Fibroblast of pulmonary artery (primary cell): ENCODE measurements at regions not wholly inside any gene's neighbourhood (a gene's known extent, or its start where the extent isn't known, plus 50 kb on each side); places are given as distances from the start of the nearest gene placed in this dataset.
"Not testable (repeated sequence)": the region's sequence is repeated elsewhere in the genome, so short reads cannot be mapped to it uniquely, and the experiment has no call there.

Experiments
- DNase-seq: peaks from one replicate; pipeline ENCODE4 v3.0.0-alpha.2; 2010; ENCODE audit warnings: low read depth
- H3K4me3 ChIP-seq: replicated peaks from 2 replicates; pipeline ENCODE4 v1.5.1; 2011; ENCODE audit warnings: low read depth, mild to moderate bottlenecking, control low read depth, low read length, moderate library complexity
- TF ChIP-seq, protein P1 (sequence below): IDR thresholded peaks from 2 replicates; pipeline ENCODE4 v1.5.1; 2011; ENCODE audit warnings: mild to moderate bottlenecking, control low read depth, low read length, inconsistent platforms; ENCODE audit errors: missing control alignments

DNA sequence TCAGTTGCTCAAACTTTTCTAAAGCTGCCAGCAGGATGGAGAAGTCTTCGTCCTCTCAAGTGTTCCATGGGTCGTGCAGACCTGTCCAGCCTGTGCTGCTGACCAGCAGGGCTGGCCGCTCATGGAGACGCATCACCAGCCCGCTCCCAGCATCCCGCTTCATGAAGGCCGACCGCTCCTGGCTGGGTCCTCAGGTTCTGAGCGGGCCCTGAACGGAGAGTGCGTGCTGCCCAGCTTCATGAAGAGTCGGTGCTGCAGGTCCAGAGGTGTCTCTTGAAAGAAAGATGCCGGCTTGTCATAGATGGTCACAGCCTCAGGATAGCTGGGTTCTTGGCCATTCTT, 75.8 kb upstream of the KCNAB1 start:
- H3K4me3 ChIP-seq, result no peak overlapping the region
- no peak for DNase-seq
- TF ChIP-seq, protein P1, sequence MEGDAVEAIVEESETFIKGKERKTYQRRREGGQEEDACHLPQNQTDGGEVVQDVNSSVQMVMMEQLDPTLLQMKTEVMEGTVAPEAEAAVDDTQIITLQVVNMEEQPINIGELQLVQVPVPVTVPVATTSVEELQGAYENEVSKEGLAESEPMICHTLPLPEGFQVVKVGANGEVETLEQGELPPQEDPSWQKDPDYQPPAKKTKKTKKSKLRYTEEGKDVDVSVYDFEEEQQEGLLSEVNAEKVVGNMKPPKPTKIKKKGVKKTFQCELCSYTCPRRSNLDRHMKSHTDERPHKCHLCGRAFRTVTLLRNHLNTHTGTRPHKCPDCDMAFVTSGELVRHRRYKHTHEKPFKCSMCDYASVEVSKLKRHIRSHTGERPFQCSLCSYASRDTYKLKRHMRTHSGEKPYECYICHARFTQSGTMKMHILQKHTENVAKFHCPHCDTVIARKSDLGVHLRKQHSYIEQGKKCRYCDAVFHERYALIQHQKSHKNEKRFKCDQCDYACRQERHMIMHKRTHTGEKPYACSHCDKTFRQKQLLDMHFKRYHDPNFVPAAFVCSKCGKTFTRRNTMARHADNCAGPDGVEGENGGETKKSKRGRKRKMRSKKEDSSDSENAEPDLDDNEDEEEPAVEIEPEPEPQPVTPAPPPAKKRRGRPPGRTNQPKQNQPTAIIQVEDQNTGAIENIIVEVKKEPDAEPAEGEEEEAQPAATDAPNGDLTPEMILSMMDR, result no peak

DNA sequence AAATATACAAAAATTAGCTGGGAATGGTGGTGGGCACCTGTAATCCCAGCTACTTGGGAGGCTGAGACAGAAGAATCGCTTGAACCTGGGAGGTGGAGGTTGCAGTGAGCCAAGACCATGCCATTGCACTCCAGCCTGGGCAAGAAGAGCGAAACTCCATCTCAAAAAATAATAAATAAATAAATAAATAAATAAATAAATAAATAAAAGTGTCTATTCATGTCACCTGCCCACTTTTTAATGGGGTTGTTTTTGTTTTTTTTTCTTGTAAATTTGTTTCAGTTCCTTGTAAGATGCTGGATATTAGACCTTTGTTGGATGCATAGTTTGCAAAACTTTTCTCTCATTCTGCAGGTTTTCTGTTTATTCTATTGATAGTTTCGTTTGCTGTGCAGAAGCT, 71.9 kb upstream of the KCNAB1 start:
- not testable (repeated sequence) for H3K4me3 ChIP-seq, DNase-seq

DNA sequence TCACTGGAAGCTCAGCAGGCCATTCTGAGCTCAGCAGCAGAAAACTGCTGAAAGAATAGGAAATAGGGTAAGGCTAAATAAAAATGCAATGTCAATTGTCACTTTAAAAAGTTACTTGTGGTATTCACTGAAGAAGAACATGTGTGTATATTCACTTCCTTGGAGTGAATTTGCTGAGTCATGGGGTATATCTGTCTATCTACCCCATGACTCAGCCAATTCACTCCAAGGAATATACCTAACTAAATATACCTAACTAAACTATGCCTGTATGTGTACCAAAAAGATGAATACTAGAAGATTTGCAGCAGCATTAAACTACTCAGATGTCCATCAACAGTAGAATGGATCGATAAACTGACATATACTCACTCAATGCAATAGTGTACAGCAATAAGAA, 69.5 kb upstream of the KCNAB1 start:
- no peak overlapping the region for H3K4me3 ChIP-seq
- TF ChIP-seq, protein P1, result no peak
- DNase-seq, result peak; percentile 28

DNA sequence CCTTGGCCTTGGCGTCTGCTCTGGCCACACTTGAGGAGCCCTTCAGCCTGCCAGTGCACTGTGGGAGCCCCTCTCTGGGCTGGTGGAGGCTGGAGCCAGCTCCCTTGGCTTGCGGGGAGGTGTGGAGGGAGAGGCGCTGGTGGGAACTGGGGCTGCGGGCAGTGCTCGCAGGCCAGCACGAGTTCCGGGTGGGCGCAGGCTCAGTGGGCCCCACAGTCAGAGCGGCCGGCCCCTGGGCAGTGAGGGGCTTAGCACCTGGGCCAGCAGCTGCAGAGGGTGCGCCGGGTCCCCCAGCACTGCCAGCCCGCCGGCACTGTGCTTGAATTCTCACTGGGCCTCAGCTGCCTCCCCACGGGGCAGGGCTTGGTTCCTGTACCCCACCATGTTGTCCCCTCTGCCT, 68.7 kb upstream of the KCNAB1 start:
- TF ChIP-seq, protein P1, result no peak
- no peak overlapping the region for H3K4me3 ChIP-seq
- no peak for DNase-seq

DNA sequence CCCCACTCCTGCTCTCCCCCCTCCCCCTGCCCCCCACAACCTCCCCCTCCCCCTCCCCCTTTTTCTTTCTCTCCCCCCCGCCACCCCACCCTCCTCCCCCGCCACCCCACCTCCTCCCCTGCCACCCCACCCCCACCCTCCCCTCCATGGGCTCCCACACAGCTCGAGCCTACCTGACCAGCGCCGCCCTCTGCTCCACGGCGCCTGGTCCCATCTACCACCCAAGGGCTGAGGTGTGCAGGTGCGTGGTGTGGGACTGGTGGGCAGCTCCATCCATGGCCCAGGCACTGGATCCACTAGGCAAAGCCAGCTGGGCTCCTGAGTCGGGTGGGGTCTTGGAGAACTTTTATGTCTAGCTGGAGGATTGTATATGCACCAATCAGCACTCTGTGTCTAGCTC, 68.3 kb upstream of the KCNAB1 start:
- TF ChIP-seq, protein P1, result no peak
- H3K4me3 ChIP-seq, result no peak overlapping the region
- DNase-seq, result no peak

DNA sequence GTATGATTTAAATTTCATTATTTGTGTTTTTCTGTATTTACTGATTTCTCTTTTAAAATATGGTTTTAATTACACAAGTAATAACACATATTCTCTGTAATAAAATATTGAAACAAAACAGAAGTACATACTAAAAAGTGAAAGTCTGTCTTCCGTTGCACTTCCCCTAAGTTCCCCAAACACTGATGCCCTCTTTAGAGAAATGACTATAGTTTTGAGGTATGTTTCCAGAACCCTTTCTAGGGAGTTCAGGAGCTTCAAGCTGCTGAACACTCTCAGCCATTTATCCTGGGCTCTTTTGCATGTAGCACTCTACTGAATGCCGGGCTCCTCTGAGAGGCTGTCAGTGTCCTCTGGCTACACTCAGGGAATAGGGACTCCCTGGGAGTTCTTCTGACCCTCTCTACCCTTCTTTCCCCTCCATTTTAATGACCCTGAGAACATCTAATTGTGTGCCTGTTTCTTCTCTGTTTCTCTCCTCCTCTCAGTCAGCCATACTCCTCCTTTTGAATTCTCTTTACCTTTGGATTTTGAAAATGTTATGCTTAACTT, 60.4 kb upstream of the KCNAB1 start:
- TF ChIP-seq, protein P1, result no peak
- no peak for DNase-seq

DNA sequence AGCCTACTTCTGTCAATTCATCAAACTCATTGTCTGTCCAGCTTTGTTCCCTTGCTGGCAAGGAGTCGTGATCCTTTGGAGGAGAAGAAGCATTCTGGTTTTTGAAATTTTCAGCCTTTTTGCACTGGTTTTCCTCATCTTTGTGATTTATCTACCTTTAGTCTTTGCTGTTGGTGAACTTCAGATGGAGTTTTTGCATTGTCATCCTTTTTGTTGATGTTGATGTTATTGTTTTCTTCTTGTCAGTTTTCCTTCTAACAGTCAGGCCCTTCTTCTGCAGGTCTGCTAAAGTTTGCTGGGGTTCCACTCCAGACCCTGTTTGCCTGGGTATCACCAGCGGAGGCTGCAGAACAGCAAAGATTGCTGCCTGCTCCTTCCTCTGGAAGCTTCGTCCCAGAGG, 52.2 kb upstream of the KCNAB1 start:
- not testable (repeated sequence) for H3K4me3 ChIP-seq, DNase-seq

More for the DNA sequence above, 60.4 kb upstream of the KCNAB1 start:
- no peak overlapping the region for H3K4me3 ChIP-seq

DNA sequence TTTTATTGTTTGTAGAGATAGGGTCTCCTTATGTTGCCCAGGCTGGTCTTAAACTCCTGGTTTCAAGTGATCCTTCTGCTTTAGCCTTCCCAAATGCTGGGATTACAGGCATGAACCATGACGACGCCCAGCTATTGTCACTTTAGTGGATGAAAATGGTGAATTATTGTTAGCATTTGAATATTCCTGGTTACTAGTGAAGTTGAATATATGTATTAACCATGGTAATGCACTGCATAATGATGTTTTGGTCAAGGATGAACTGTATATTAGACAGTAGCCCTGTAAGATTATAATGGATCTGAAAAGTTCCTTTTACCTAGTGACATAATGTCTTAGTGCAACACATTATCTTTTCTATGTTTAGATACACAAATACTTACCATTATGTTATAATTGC, 50.4 kb upstream of the KCNAB1 start:
- TF ChIP-seq, protein P1, result no peak
- H3K4me3 ChIP-seq, result no peak overlapping the region
- DNase-seq, result no peak
